ENCODE measurements at regions not wholly inside any gene's neighbourhood (a gene's known extent, or its start where the extent isn't known, plus 50 kb on each side); places are given as distances from the start of the nearest gene placed in this dataset.

DNA sequence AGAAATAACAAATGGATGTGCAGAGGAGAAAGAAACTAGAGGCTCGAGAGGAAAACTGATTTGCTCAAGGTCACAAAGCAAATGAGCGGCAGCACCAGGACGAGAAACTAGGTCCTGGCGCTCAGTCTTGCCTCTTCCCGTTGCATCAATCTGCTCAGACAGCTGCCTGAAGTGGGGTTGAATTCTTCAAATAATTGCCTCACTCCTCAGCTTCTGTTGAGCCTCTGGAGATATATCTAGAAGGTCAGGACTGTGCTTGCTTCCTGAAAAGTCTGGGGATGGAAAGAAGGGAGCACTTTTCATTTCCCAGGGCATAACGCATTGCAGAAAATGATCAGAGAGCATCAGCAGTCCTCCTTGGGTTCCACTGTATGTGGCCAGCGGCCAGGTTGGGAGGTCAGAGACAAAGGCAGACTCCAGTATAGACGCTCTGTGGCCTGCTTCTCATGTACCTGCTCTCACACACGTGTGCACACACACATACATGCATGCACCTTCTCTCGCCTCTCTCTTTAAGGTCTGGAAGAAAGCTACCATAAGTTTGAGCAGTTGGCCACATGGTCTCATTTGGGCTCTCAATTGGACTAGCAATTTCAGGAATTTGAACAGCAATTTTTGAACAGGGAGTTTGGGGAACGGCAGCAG lies 83.7 kb upstream of the DUSP5 start:
- TF ChIP-seq EZH2 (IDR thresholded peaks at IDR 0.05; ENCODE audit: borderline replicate concordance, low read length), result no peak
- TF ChIP-seq, protein P1, sequence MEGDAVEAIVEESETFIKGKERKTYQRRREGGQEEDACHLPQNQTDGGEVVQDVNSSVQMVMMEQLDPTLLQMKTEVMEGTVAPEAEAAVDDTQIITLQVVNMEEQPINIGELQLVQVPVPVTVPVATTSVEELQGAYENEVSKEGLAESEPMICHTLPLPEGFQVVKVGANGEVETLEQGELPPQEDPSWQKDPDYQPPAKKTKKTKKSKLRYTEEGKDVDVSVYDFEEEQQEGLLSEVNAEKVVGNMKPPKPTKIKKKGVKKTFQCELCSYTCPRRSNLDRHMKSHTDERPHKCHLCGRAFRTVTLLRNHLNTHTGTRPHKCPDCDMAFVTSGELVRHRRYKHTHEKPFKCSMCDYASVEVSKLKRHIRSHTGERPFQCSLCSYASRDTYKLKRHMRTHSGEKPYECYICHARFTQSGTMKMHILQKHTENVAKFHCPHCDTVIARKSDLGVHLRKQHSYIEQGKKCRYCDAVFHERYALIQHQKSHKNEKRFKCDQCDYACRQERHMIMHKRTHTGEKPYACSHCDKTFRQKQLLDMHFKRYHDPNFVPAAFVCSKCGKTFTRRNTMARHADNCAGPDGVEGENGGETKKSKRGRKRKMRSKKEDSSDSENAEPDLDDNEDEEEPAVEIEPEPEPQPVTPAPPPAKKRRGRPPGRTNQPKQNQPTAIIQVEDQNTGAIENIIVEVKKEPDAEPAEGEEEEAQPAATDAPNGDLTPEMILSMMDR (IDR thresholded peaks at IDR 0.05; ENCODE audit: low read length), result no peak

Data from OCI-LY1 (cell line).